TTC549 (cell line): ENCODE measurements at regions not wholly inside any gene's neighbourhood (a gene's known extent, or its start where the extent isn't known, plus 50 kb on each side); places are given as distances from the start of the nearest gene placed in this dataset.
"Not testable (repeated sequence)": the region's sequence is repeated elsewhere in the genome, so short reads cannot be mapped to it uniquely, and the experiment has no call there.

Source experiments
- FAIRE-seq: peaks from 2 replicates; lab custom pipeline; 2012; peaks lifted over from hg19 to GRCh38; lab: Jason Lieb, UNC

- FAIRE-seq, result no peak
Measured at GRCh38 chr3:147471741-147472140, 62.6 kb downstream of the ZIC1 start.

- FAIRE-seq, result no peak
Measured at GRCh38 chr3:147472846-147473245, 63.7 kb downstream of the ZIC1 start.

- no peak for FAIRE-seq
Measured at GRCh38 chr3:147483145-147483544, 74.0 kb downstream of the ZIC1 start.

GRCh38 chr3:147483578-147483977 lies 74.4 kb downstream of the ZIC1 start:
- FAIRE-seq, result no peak

GRCh38 chr3:147493065-147493464 lies 83.9 kb downstream of the ZIC1 start:
- no peak for FAIRE-seq

- FAIRE-seq, result no peak
Measured at GRCh38 chr3:147493666-147494065, 84.5 kb downstream of the ZIC1 start.

- FAIRE-seq, result no peak
Measured at GRCh38 chr3:147497286-147497685, 88.1 kb downstream of the ZIC1 start.

GRCh38 chr3:147507638-147508286 lies 98.6 kb downstream of the ZIC1 start:
- FAIRE-seq, result no peak

GRCh38 chr3:147509448-147509847 lies 100.3 kb downstream of the ZIC1 start:
- FAIRE-seq, result no peak

- FAIRE-seq, result no peak
Measured at GRCh38 chr3:147513785-147514184, 104.6 kb downstream of the ZIC1 start.

- FAIRE-seq, result no peak
Measured at GRCh38 chr3:147514366-147515160, 105.4 kb downstream of the ZIC1 start.

GRCh38 chr3:147518465-147518864 lies 109.3 kb downstream of the ZIC1 start:
- FAIRE-seq, result no peak

- no peak for FAIRE-seq
Measured at GRCh38 chr3:147521646-147522045, 112.5 kb downstream of the ZIC1 start.

- not testable (repeated sequence) for FAIRE-seq
Measured at GRCh38 chr3:147522780-147523179, 113.6 kb downstream of the ZIC1 start.

- no peak for FAIRE-seq
Measured at GRCh38 chr3:147529551-147529950, 120.4 kb downstream of the ZIC1 start.

GRCh38 chr3:147538034-147538433 lies 128.9 kb downstream of the ZIC1 start:
- no peak for FAIRE-seq

GRCh38 chr3:147540921-147541320 lies 131.8 kb downstream of the ZIC1 start:
- FAIRE-seq, result no peak

GRCh38 chr3:147544290-147544689 lies 135.1 kb downstream of the ZIC1 start:
- no peak for FAIRE-seq

- FAIRE-seq, result no peak
Measured at GRCh38 chr3:147551491-147551890, 142.3 kb downstream of the ZIC1 start.

- no peak for FAIRE-seq
Measured at GRCh38 chr3:147554332-147554731, 145.2 kb downstream of the ZIC1 start.

GRCh38 chr3:147572970-147573340 lies 163.8 kb downstream of the ZIC1 start:
- no peak for FAIRE-seq

GRCh38 chr3:147574621-147575020 lies 165.5 kb downstream of the ZIC1 start:
- no peak for FAIRE-seq

GRCh38 chr3:147575391-147575790 lies 166.2 kb downstream of the ZIC1 start:
- no peak for FAIRE-seq

- FAIRE-seq, result no peak
Measured at GRCh38 chr3:147582642-147583041, 173.5 kb downstream of the ZIC1 start.
